ENCODE measurements at regions not wholly inside any gene's neighbourhood (a gene's known extent, or its start where the extent isn't known, plus 50 kb on each side); places are given as distances from the start of the nearest gene placed in this dataset.
"Not testable (repeated sequence)": the region's sequence is repeated elsewhere in the genome, so short reads cannot be mapped to it uniquely, and the experiment has no call there.

DNA sequence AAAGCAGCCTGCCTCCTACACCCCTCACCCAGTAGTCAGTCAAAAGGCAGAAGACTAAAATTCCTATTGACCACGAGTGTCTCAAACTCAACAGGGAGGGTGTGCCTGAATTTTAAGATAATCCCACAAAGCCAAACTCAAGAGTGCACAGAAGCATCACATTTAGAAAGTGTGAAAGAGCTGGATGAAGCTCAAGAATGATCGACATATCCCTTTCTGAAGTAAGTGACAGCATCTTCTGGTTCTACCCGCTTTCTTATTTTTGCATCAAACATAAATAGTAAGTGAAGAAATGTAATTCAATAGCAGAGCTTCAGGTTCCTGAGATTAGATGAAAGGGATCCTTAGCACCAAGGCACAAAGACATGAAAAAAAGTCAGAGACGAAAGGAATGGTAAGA, 64.5 kb upstream of the BACH2 start:
- Histone ChIP-seq H3K27ac (ENCODE audit: low read depth, low read length) (no peak overlapping the region), H3K27me3 (ENCODE audit: insufficient read depth, low read length, poor library complexity, severe bottlenecking) (no peaks in the 10 kb centered on the region), H3K36me3 (ENCODE audit: insufficient read depth, low read length) (no peaks in the 10 kb centered on the region), H3K4me3 (ENCODE audit: low read length) (no peak overlapping the region), H3K4me1 (ENCODE audit: insufficient read depth, low read length) (no peaks in the 10 kb centered on the region), H3K9me3 (ENCODE audit: low read length) (no peaks in the 10 kb centered on the region)
- POLR2A ChIA-PET: interaction anchor here (0.7 kb wide), 1 partner anchor 10 kb away, joined by 3 read pairs; no protein-coding TSS in a partner anchor
- Mint-ChIP-seq H3K4me3 (no peak overlapping the region), H3K9me3 (no peaks in the 10 kb centered on the region), H3K36me3 (no peaks in the 10 kb centered on the region), H3K4me1 (no peaks in the 10 kb centered on the region), H3K27ac (no peak overlapping the region), H3K27me3 (peaks cover 2% of the 10 kb centered on the region in 2 donors)
- no peak for DNase-seq
- CTCF ChIA-PET: no interaction called here

DNA sequence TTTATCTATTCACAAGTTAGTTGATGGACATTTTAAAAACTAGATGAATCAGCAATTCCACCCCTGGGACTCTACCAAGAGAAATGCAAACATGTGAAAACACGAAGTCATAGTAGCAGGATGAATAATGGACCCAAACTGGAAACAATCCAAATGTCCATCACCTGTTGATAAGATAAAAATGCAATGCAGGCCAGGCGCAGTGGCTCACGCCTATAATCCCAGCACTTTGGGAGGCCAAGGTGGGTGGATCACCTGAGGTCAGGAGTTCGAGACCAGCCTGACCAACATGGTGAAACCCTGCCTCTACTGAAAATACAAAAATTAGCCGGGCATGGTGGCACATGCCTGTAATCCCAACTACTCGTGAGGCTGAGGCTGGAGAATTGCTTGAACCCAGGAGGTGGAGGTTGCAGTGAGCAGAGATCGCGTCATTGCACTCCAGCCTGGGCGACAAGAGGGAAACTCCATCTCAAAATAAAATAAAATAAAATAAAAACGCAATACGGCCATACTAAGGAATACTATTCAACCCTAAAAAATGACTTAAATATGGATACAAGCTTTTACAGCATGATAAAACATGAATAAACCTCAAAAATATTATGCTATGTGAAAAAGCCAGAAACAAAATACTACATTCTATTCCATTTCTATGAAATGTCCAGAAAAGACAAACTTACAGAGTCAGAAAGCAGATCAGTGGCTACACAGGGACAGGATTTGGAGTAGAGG, 61.6 kb upstream of the BACH2 start:
- H3K27ac ChIP-seq (ENCODE audit: low read depth, low read length); H3K4me1 Mint-ChIP-seq; H3K27me3 ChIP-seq (ENCODE audit: insufficient read depth, low read length, poor library complexity, severe bottlenecking); H3K4me1 ChIP-seq (ENCODE audit: insufficient read depth, low read length); H3K9me3 ChIP-seq (ENCODE audit: low read length); H3K4me3 ChIP-seq (ENCODE audit: low read length); POLR2A ChIA-PET; H3K27ac Mint-ChIP-seq; H3K27me3 Mint-ChIP-seq; H3K36me3 ChIP-seq (ENCODE audit: insufficient read depth, low read length); H3K36me3 Mint-ChIP-seq; DNase-seq; H3K4me3 Mint-ChIP-seq; H3K9me3 Mint-ChIP-seq: not testable (repeated sequence)
- CTCF ChIA-PET: interaction anchor here (1.4 kb wide), 1 partner anchor 36 kb away, joined by 3 read pairs; no protein-coding TSS in a partner anchor

DNA sequence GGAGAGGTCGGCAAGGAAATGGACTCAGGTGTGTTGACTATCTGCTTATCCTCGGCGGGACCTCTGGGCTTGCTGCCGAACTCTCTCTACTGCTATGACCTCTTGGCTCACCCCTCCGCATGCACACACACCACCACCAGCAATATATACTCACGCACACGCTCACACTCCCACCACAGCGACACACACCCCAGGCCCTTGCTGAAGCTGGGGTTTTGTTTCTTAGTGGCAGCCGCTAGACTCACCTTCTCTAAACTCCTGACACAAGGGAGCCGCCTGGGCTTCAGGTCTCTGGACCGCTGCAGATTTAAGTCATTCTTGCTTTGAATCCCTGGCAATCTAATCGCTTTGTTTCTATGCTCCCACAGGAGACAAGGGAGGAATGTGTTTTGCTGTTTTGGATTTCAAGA, 59.4 kb upstream of the BACH2 start:
- no peaks in the 10 kb centered on the region for H3K9me3 Mint-ChIP-seq
- H3K4me3 Mint-ChIP-seq: no peak overlapping the region
- Histone ChIP-seq H3K4me1 (ENCODE audit: insufficient read depth, low read length) (peaks cover 5% of the 10 kb centered on the region), H3K27me3 (ENCODE audit: insufficient read depth, low read length, poor library complexity, severe bottlenecking) (no peaks in the 10 kb centered on the region), H3K36me3 (ENCODE audit: insufficient read depth, low read length) (no peaks in the 10 kb centered on the region), H3K27ac (ENCODE audit: low read depth, low read length) (no peak overlapping the region), H3K9me3 (ENCODE audit: low read length) (no peaks in the 10 kb centered on the region), H3K4me3 (ENCODE audit: low read length) (no peak overlapping the region)
- peaks cover 3 to 10% of the 10 kb centered on the region in 2 donors for H3K27me3 Mint-ChIP-seq
- ChIA-PET POLR2A (no interaction called here), CTCF (no interaction called here)
- peaks cover 3 to 9% (median 7%) of the 10 kb centered on the region in 3 donors for H3K4me1 Mint-ChIP-seq
- H3K36me3 Mint-ChIP-seq: no peaks in the 10 kb centered on the region
- H3K27ac Mint-ChIP-seq: no peak overlapping the region
- DNase-seq: no peak

DNA sequence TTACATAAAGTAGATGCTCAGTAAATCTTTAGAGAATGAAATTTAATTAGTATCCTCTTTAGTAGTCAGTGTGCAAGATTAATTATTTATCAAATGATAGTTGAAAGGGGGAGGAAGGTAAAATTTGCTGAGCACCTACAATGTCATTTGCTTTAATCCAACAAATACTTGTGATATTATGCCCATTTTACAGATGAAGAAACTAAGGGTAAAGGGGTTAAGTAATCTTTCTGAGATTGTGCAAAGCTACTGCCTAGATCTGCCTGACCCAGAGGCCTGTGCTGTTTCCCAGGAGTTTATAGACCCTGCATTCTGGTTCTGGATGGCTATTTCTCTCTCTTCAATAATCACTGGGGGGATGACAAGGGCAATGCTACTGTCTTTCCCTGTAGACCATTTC, 58.3 kb upstream of the BACH2 start:
- CTCF ChIA-PET: no interaction called here
- no peaks in the 10 kb centered on the region for H3K9me3 ChIP-seq (ENCODE audit: low read length)
- peaks cover 3 to 10% of the 10 kb centered on the region in 2 donors for H3K27me3 Mint-ChIP-seq

DNA sequence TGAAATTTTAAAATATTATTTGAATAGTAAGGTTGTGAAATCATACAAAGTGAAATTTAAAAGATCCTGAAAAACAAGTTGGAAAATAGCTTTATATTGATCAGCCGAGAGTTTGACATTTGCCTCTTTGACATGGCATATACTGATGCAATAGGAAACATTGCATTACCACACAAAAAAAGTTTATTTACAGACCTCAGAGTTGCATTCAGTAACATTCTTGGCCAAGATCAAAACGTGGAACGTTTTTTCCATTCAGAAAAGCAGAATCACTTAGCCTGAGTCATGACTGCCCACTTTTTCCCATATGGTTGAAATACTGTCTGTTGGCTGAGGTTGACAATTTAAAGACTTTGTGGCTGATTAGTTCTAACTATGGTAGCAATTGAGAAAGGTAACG, 55.1 kb upstream of the BACH2 start:
- H3K4me3 Mint-ChIP-seq: no peak overlapping the region
- Histone ChIP-seq H3K27me3 (ENCODE audit: insufficient read depth, low read length, poor library complexity, severe bottlenecking) (no peaks in the 10 kb centered on the region), H3K4me3 (ENCODE audit: low read length) (no peak overlapping the region), H3K9me3 (ENCODE audit: low read length) (no peaks in the 10 kb centered on the region), H3K4me1 (ENCODE audit: insufficient read depth, low read length) (peaks cover 17% of the 10 kb centered on the region), H3K27ac (ENCODE audit: low read depth, low read length) (no peak overlapping the region), H3K36me3 (ENCODE audit: insufficient read depth, low read length) (no peaks in the 10 kb centered on the region)
- peaks cover 9 to 19% (median 15%) of the 10 kb centered on the region in 3 donors for H3K4me1 Mint-ChIP-seq
- no peaks in the 10 kb centered on the region for H3K9me3 Mint-ChIP-seq
- ChIA-PET POLR2A (interaction anchor here (1.0 kb wide), 1 partner anchor 9 kb away, joined by 3 read pairs; no protein-coding TSS in a partner anchor), CTCF (interaction anchor here (1.1 kb wide), 1 partner anchor 33 kb away, joined by 4 read pairs; no protein-coding TSS in a partner anchor)
- H3K27ac Mint-ChIP-seq: no peak overlapping the region
- H3K27me3 Mint-ChIP-seq: peaks cover 7 to 22% of the 10 kb centered on the region in 2 donors
- no peaks in the 10 kb centered on the region for H3K36me3 Mint-ChIP-seq
- no peak for DNase-seq

More for the DNA sequence above, 58.3 kb upstream of the BACH2 start:
- Mint-ChIP-seq H3K4me1 (peaks cover 9 to 19% (median 15%) of the 10 kb centered on the region in 3 donors), H3K9me3 (no peaks in the 10 kb centered on the region), H3K36me3 (no peaks in the 10 kb centered on the region), H3K27ac (no peak overlapping the region), H3K4me3 (no peak overlapping the region)
- Histone ChIP-seq H3K27me3 (ENCODE audit: insufficient read depth, low read length, poor library complexity, severe bottlenecking) (no peaks in the 10 kb centered on the region), H3K4me1 (ENCODE audit: insufficient read depth, low read length) (peaks cover 15% of the 10 kb centered on the region), H3K27ac (ENCODE audit: low read depth, low read length) (no peak overlapping the region), H3K36me3 (ENCODE audit: insufficient read depth, low read length) (no peaks in the 10 kb centered on the region), H3K4me3 (ENCODE audit: low read length) (no peak overlapping the region)
- POLR2A ChIA-PET: no interaction called here
- DNase-seq: no peak

DNA sequence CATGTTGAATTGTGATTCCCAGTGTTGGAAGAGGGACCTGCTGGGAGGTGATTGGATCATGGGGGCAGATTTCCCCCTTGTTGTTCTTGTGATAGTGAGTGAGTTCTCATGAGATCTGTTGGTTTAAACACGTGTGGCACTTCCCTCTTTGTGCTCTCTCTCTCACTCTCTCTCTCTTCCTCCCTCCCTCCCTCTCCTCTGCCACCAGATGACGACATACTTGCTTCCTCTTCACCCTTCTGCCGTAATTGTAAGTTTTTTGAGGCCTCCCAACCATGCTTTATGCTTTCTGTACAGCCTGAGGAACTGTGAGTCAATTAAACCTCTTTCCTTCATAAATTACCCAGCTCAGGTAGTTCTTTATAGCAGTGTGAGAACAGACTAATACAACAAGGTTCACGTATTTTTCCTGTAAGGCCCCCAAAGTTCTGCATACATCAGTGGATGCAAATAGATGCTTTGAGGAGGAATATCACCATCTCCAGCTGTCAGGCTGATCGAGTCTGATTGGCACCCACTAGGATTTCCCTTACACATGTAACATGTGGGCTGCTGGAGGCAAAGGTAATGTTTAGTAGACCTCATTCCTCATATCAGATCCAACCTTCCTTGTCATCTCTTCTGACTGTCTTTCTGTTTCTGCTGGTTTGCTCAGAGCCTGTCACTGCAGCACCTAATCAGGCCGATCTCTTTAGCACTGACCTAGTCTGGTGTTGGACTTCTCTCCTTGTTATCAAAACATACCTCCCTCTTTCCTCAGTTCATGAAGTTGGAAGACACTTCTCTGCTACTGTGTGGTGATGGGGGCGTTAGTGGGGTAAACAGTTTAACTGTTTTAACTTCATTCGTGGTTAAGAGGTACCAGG, 54.3 kb upstream of the BACH2 start:
- Mint-ChIP-seq H3K4me3 (peak overlapping the region in 1 of 7 donors; percentile 54), H3K4me1 (peaks cover 9 to 19% (median 15%) of the 10 kb centered on the region in 3 donors), H3K27me3 (peaks cover 10 to 25% of the 10 kb centered on the region in 2 donors), H3K36me3 (no peaks in the 10 kb centered on the region), H3K9me3 (no peaks in the 10 kb centered on the region), H3K27ac (peak overlapping the region; percentile 0 to 84 (median 55))
- H3K36me3 ChIP-seq (ENCODE audit: insufficient read depth, low read length): no peaks in the 10 kb centered on the region
- no peak overlapping the region for H3K27ac ChIP-seq (ENCODE audit: low read depth, low read length)
- peaks cover 17% of the 10 kb centered on the region for H3K4me1 ChIP-seq (ENCODE audit: insufficient read depth, low read length)
- peak in 4 of 5 donors; percentile 5 to 79 (median 66) for DNase-seq
- no peaks in the 10 kb centered on the region for H3K9me3 ChIP-seq (ENCODE audit: low read length)
- no peak overlapping the region for H3K4me3 ChIP-seq (ENCODE audit: low read length)
- ChIA-PET POLR2A (interaction anchor here (1.0 kb wide), 1 partner anchor 10 kb away, joined by 3 read pairs; no protein-coding TSS in a partner anchor), CTCF (no interaction called here)
- H3K27me3 ChIP-seq (ENCODE audit: insufficient read depth, low read length, poor library complexity, severe bottlenecking): no peaks in the 10 kb centered on the region

DNA sequence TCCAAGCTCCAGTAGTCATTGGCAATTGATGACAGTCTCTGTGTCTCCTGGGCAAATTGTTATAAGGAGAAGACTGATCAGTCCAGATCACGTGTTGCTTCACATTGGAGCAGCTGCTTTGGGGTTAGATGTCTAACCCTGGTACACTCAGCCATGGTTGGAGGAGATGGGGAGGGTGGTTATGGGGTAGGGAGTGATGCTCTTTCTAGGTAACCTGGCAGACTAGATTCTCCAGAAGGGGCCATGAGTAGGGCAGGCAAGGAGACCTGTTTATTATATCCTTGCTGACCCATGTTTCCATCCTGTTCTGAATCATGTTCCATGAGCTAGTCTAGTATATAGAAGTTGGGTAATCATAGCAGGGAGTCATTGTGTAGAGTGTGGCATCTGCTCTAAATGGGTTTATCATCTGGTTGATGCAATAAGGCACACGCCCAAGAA, 50.8 kb upstream of the BACH2 start:
- H3K9me3 Mint-ChIP-seq: no peaks in the 10 kb centered on the region
- DNase-seq: no peak
- no peak overlapping the region for H3K4me3 ChIP-seq (ENCODE audit: low read length)

DNA sequence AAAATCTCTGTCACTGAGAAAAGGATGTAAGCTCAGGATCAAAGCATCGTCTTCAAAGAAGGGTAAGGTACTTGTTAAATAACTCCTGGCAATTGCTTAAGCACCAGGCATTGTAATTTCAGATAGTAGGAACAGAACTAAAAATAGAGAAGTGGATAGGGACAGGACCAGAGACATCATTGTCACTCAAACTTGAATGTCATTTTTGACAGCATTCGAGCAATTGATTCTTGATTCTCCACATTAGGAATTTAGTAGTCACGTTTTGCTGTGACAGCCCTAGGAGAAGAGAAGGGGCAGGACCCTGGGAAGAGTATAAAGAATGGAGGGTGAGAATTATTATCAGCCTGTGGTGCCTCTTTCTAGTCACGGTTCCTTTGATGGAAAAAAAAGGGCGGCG, 50.1 kb upstream of the BACH2 start:
- Mint-ChIP-seq H3K9me3 (no peaks in the 10 kb centered on the region), H3K27me3 (peaks cover 18 to 28% of the 10 kb centered on the region in 2 donors), H3K4me3 (no peak overlapping the region), H3K27ac (no peak overlapping the region), H3K4me1 (peaks cover 9 to 14% (median 12%) of the 10 kb centered on the region in 3 donors), H3K36me3 (no peaks in the 10 kb centered on the region)
- ChIA-PET POLR2A (no interaction called here), CTCF (no interaction called here)
- no peak for DNase-seq
- no peak overlapping the region for H3K4me3 ChIP-seq (ENCODE audit: low read length)
- peaks cover 17% of the 10 kb centered on the region for H3K4me1 ChIP-seq (ENCODE audit: insufficient read depth, low read length)
- H3K27me3 ChIP-seq (ENCODE audit: insufficient read depth, low read length, poor library complexity, severe bottlenecking): no peaks in the 10 kb centered on the region
- H3K9me3 ChIP-seq (ENCODE audit: low read length): no peaks in the 10 kb centered on the region
- H3K27ac ChIP-seq (ENCODE audit: low read depth, low read length): no peak overlapping the region
- H3K36me3 ChIP-seq (ENCODE audit: insufficient read depth, low read length): no peaks in the 10 kb centered on the region

More for the DNA sequence above, 50.8 kb upstream of the BACH2 start:
- no peak overlapping the region for H3K4me3 Mint-ChIP-seq
- H3K4me1 Mint-ChIP-seq: peaks cover 9 to 19% (median 15%) of the 10 kb centered on the region in 3 donors
- no peak overlapping the region for H3K27ac ChIP-seq (ENCODE audit: low read depth, low read length)
- ChIA-PET CTCF (no interaction called here), POLR2A (no interaction called here)
- no peak overlapping the region for H3K27ac Mint-ChIP-seq
- peaks cover 17% of the 10 kb centered on the region for H3K4me1 ChIP-seq (ENCODE audit: insufficient read depth, low read length)
- peaks cover 18 to 28% of the 10 kb centered on the region in 2 donors for H3K27me3 Mint-ChIP-seq
- no peaks in the 10 kb centered on the region for H3K27me3 ChIP-seq (ENCODE audit: insufficient read depth, low read length, poor library complexity, severe bottlenecking)
- H3K36me3 Mint-ChIP-seq: no peaks in the 10 kb centered on the region
- H3K9me3 ChIP-seq (ENCODE audit: low read length): no peaks in the 10 kb centered on the region
- H3K36me3 ChIP-seq (ENCODE audit: insufficient read depth, low read length): no peaks in the 10 kb centered on the region
